SK-N-SH (cell line): ENCODE measurements at regions not wholly inside any gene's neighbourhood (a gene's known extent, or its start where the extent isn't known, plus 50 kb on each side); places are given as distances from the start of the nearest gene placed in this dataset.

Experiments used
- CTCF ChIA-PET: fragments of 300-600, 350-600 bp; formaldehyde crosslinking; extraction: SDS; loops from one replicate; lab custom pipeline; 2021; lab: Yijun Ruan, JAX
- POLR2A ChIA-PET: fragments of 350-600 bp; sonication (Branson Sonifier 250); formaldehyde crosslinking; extraction: SDS; loops from one replicate; lab custom pipeline; 2020; ENCODE audit warnings: antibody characterized with exemption, inconsistent platforms; lab: Yijun Ruan, JAX
- DNase-seq: peaks from one replicate; pipeline ENCODE4 v3.0.0; 2012
- H2AFZ ChIP-seq: fragments of 200-600 bp; sonication (generic); 2 replicates; pipeline ENCODE4 v1.8.1; 2016; ENCODE audit warnings: antibody characterized with exemption, mild to moderate bottlenecking, low read depth
- H3F3A ChIP-seq: fragments of 200-600 bp; sonication (generic); replicated peaks from 2 replicates; pipeline ENCODE3; 2016; ENCODE audit warnings: antibody characterized with exemption, mild to moderate bottlenecking; ENCODE audit not compliant: insufficient read depth
- H3K27ac ChIP-seq, 2 experiments: fragments of 200-500 bp in 1 of 2; fragments of 200-600 bp in 1 of 2; sonication (Bioruptor generic) in 1 of 2; sonication (generic), shearing (Covaris generic) in 1 of 2; 2 replicates each; pipeline versions ENCODE4 v1.5.1 to v1.6.1; 2014 to 2016; ENCODE audit warnings: low read depth in 2 of 2, inconsistent platforms in 1 of 2, low read length in 1 of 2, mild to moderate bottlenecking in 1 of 2, mixed read lengths in 1 of 2
- H3K27me3 ChIP-seq: fragments of 200-600 bp; sonication (generic), shearing (Covaris generic); 2 replicates; pipeline ENCODE4 v1.6.1; 2016; ENCODE audit warnings: mixed run types; ENCODE audit not compliant: insufficient read depth
- H3K36me3 ChIP-seq, 2 experiments: fragments of 200-500 bp in 1 of 2; fragments of 200-600 bp in 1 of 2; sonication (Bioruptor generic) in 1 of 2; sonication (generic) in 1 of 2; replicated peaks in 1 of 2; 2 replicates each; pipeline versions ENCODE3 to v1.5.1; 2014 to 2016; ENCODE audit warnings: low read length in 1 of 2, mild to moderate bottlenecking in 1 of 2; ENCODE audit not compliant: insufficient read depth in 2 of 2, control insufficient read depth in 1 of 2
- H3K4me1 ChIP-seq, 2 experiments: fragments of 200-500 bp in 1 of 2; fragments of 200-600 bp in 1 of 2; sonication (Bioruptor generic) in 1 of 2; sonication (generic), shearing (Covaris generic) in 1 of 2; 2 replicates each; pipeline versions ENCODE4 v1.5.1 to v1.6.1; 2014 to 2016; ENCODE audit warnings: low read depth in 1 of 2, low read length in 1 of 2, mixed run types in 1 of 2; ENCODE audit not compliant: insufficient read depth in 2 of 2, control insufficient read depth in 1 of 2
- H3K4me2 ChIP-seq: fragments of 200-600 bp; sonication (generic), shearing (Covaris generic); 2 replicates; pipeline ENCODE4 v1.6.1; 2017; ENCODE audit warnings: mixed run types
- H3K4me3 ChIP-seq, 2 experiments: fragments of 200-500 bp in 1 of 2; fragments of 200-600 bp in 1 of 2; sonication (Bioruptor generic) in 1 of 2; sonication (generic), shearing (Covaris generic) in 1 of 2; 2 replicates each; pipeline versions ENCODE4 v1.5.1 to v1.8.1; 2014 to 2016; ENCODE audit warnings: low read depth in 2 of 2, inconsistent platforms in 1 of 2, low read length in 1 of 2, mild to moderate bottlenecking in 1 of 2, mixed read lengths in 1 of 2, moderate library complexity in 1 of 2
- H3K79me2 ChIP-seq: fragments of 200-600 bp; sonication (generic); 2 replicates; pipeline ENCODE4 v1.8.1; 2017; ENCODE audit warnings: mild to moderate bottlenecking; ENCODE audit not compliant: insufficient read depth
- H3K9ac ChIP-seq: fragments of 200-600 bp; sonication (generic); 2 replicates; pipeline ENCODE4 v1.6.1; 2017; ENCODE audit warnings: mixed run types
- H3K9me2 ChIP-seq: fragments of 200-600 bp; sonication (generic); 2 replicates; pipeline ENCODE4 v1.6.1; 2017; ENCODE audit warnings: mixed run types
- H3K9me3 ChIP-seq: fragments of 200-600 bp; sonication (generic); 2 replicates; pipeline ENCODE4 v1.6.1; 2017; ENCODE audit warnings: mixed run types, mild to moderate bottlenecking, moderate library complexity
- H4K20me1 ChIP-seq: fragments of 200-600 bp; sonication (generic); 2 replicates; pipeline ENCODE4 v1.6.1; 2017; ENCODE audit warnings: mild to moderate bottlenecking, mixed run types; ENCODE audit not compliant: insufficient read depth
- EP300 ChIP-seq, 2 experiments: IDR thresholded peaks; 2 replicates each; pipeline versions ENCODE4 v1.4.0 to v1.6.1; 2012; ENCODE audit warnings: borderline replicate concordance in 1 of 2, low read depth in 1 of 2, low read length in 1 of 2
- FOXM1 ChIP-seq: IDR thresholded peaks from 2 replicates; pipeline ENCODE4 v1.4.0; 2012; ENCODE audit warnings: low read depth, mild to moderate bottlenecking
- GATA2 ChIP-seq: sonication (generic); formaldehyde crosslinking; IDR thresholded peaks from 2 replicates; pipeline ENCODE4 v1.5.0; 2020; ENCODE audit warnings: mild to moderate bottlenecking, missing genetic modification reagents
- MEF2A ChIP-seq: IDR thresholded peaks from 2 replicates; pipeline ENCODE4 v1.4.0; 2012; ENCODE audit warnings: low read depth, borderline replicate concordance
- NRF1 ChIP-seq: IDR thresholded peaks from 2 replicates; pipeline ENCODE4 v1.6.1; 2012; ENCODE audit warnings: low read depth, mild to moderate bottlenecking, low read length
- TCF12 ChIP-seq: IDR thresholded peaks from 2 replicates; pipeline ENCODE4 v1.4.0; 2012
- WGBS: methylation state at CpG from one replicate; pipeline ENCODE4 v1.1.6; 2017; ENCODE audit warnings: low lambda C conversion rate; 5-methylcytosine and 5-hydroxymethylcytosine counted together
- TF ChIP-seq, protein P1 (sequence below): fragments of 200-600 bp; sonication (generic); IDR thresholded peaks from 2 replicates; pipeline ENCODE4 v1.6.1; 2017; ENCODE audit warnings: antibody characterized with exemption, mild to moderate bottlenecking, moderate library complexity
- TF ChIP-seq, protein P2 (sequence below): fragments of 150-350 bp; IDR thresholded peaks from 2 replicates; pipeline ENCODE4 v1.6.1; 2016; ENCODE audit warnings: mild to moderate bottlenecking, low read depth, low read length

GRCh38 chr17:77755410-77755963 is 203.0 kb upstream of the TNRC6C start:
- DNase-seq = no peak
- CTCF ChIA-PET = interaction anchor here (1.2 to 1.6 kb wide), 2 partner anchors 9 to 15 kb away, joined by 4 read pairs; no protein-coding TSS in a partner anchor

DNA sequence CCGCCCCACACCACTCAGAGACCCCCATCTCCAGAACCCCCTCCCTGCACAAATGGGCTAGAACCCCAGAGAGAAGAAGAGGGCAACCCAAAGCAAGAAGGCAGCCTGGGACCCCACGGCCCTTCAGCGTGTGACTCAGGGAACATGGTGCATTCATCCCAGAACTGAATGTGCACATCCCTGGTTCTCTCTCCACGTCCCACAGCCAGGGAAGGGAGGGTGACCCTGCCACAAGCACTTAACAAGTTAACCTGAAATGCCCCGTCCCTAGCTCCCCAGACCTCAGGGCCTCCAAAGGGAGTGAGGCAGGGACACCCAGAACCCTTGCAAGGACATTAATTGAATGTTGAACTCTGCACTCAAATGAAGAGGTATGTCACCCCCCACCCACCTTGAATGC is 202.5 kb upstream of the TNRC6C start:
- H3K9me3 ChIP-seq = no peaks in the 10 kb centered on the region
- no peak for DNase-seq
- H3K27ac ChIP-seq = no peak overlapping the region
- H3K9ac ChIP-seq = no peak overlapping the region
- H3K4me2 ChIP-seq = no peak overlapping the region
- no peaks in the 10 kb centered on the region for H3K36me3 ChIP-seq
- POLR2A ChIA-PET = no interaction called here
- peaks cover 4% of the 10 kb centered on the region; the same call in 1 of the 2 replicates for H3K27me3 ChIP-seq
- CTCF ChIA-PET = interaction anchor here (1.2 to 1.6 kb wide), 2 partner anchors 9 to 15 kb away, joined by 4 read pairs; no protein-coding TSS in a partner anchor
- H3F3A ChIP-seq = no peaks in the 10 kb centered on the region
- 59% methylated on average over 5 of the region's 5 CpGs for WGBS
- H2AFZ ChIP-seq = no peak overlapping the region
- TF ChIP-seq TCF12 = no peak
- no peak for TF ChIP-seq GATA2 (CRISPR knock-in tag)
- TF ChIP-seq MEF2A = no peak
- H3K9me2 ChIP-seq = no peaks in the 10 kb centered on the region
- H3K4me3 ChIP-seq = no peak overlapping the region
- no peaks in the 10 kb centered on the region for H4K20me1 ChIP-seq
- no peaks in the 10 kb centered on the region for H3K79me2 ChIP-seq
- peaks cover 0 to 5% of the 10 kb centered on the region in 2 experiments; a peak in 1 of 4 replicates for H3K4me1 ChIP-seq

More at GRCh38 chr17:77755410-77755963, 203.0 kb upstream of the TNRC6C start:
- WGBS = 54% methylated on average over 9 of the region's 9 CpGs
- no peak overlapping the region for H3K9ac ChIP-seq
- no peak overlapping the region for H3K4me3 ChIP-seq
- H3K36me3 ChIP-seq = no peaks in the 10 kb centered on the region
- POLR2A ChIA-PET = no interaction called here
- no peak overlapping the region for H3K4me2 ChIP-seq
- no peaks in the 10 kb centered on the region for H3K9me3 ChIP-seq
- no peaks in the 10 kb centered on the region for H4K20me1 ChIP-seq
- no peaks in the 10 kb centered on the region for H3F3A ChIP-seq
- H3K9me2 ChIP-seq = no peaks in the 10 kb centered on the region
- no peak overlapping the region for H2AFZ ChIP-seq
- H3K27ac ChIP-seq = no peak overlapping the region
- TF ChIP-seq EP300 (IDR thresholded peaks at IDR 0.05; ENCODE audit: borderline replicate concordance in 1 of 2, low read depth in 1 of 2, low read length in 1 of 2) (no peak), FOXM1 (no peak), GATA2 (CRISPR knock-in tag) (no peak), NRF1 (no peak)
- TF ChIP-seq, protein P1, sequence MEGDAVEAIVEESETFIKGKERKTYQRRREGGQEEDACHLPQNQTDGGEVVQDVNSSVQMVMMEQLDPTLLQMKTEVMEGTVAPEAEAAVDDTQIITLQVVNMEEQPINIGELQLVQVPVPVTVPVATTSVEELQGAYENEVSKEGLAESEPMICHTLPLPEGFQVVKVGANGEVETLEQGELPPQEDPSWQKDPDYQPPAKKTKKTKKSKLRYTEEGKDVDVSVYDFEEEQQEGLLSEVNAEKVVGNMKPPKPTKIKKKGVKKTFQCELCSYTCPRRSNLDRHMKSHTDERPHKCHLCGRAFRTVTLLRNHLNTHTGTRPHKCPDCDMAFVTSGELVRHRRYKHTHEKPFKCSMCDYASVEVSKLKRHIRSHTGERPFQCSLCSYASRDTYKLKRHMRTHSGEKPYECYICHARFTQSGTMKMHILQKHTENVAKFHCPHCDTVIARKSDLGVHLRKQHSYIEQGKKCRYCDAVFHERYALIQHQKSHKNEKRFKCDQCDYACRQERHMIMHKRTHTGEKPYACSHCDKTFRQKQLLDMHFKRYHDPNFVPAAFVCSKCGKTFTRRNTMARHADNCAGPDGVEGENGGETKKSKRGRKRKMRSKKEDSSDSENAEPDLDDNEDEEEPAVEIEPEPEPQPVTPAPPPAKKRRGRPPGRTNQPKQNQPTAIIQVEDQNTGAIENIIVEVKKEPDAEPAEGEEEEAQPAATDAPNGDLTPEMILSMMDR = no peak
- TF ChIP-seq, protein P2, sequence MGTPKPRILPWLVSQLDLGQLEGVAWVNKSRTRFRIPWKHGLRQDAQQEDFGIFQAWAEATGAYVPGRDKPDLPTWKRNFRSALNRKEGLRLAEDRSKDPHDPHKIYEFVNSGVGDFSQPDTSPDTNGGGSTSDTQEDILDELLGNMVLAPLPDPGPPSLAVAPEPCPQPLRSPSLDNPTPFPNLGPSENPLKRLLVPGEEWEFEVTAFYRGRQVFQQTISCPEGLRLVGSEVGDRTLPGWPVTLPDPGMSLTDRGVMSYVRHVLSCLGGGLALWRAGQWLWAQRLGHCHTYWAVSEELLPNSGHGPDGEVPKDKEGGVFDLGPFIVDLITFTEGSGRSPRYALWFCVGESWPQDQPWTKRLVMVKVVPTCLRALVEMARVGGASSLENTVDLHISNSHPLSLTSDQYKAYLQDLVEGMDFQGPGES = no peak
- H3K79me2 ChIP-seq = no peaks in the 10 kb centered on the region
- peaks cover 10% of the 10 kb centered on the region; the same call in 1 of the 2 replicates for H3K27me3 ChIP-seq
- H3K4me1 ChIP-seq = peaks cover 0 to 5% of the 10 kb centered on the region in 2 experiments; a peak in 1 of 4 replicates
